ENCODE measurements at regions not wholly inside any gene's neighbourhood (a gene's known extent, or its start where the extent isn't known, plus 50 kb on each side); places are given as distances from the start of the nearest gene placed in this dataset.

DNA sequence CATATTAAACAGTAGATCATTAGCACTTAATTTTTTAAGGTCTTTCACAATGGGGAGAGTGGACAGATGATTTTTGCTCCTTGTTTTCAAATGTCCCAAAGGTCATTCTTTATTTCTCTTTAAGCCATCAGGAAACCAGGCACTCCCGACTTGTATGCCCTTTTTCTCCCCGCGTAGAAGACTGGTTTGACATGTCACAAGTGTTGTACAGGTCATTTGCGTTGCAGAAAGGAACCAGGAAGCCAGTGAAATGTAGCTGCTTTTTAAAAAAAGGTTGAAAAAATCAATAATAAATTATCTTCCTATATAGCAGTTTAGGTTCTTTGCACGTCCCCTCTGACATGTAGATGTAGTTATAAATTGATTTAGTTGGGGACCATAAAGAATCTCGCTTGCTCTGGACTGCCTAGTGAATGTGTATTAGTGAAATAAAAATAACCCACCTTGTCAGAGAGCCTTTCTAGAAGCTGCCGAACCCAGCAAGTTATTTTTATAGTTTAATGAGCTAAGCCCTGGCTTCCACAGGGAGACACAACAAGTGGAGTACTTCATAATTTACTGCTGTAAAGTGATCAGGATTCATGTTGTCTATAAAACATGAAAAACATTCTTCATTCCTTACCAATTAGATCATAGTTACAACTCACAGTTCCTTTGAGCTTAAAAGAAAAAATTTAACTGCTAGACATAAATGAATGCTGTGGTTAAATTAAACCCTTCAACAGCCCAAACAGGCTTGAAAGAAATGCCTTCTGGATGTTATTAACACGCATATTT is 404.6 kb downstream of the CSNK1G3 start:
- H2BK120ac ChIP-seq (replicated peaks; ENCODE audit: low read depth, low read length), result no peak overlapping the region
- no peak overlapping the region for H4K91ac ChIP-seq (replicated peaks; ENCODE audit: insufficient read length, low read length)
- no peaks in the 10 kb centered on the region for H4K20me1 ChIP-seq (replicated peaks in 1 of 2; ENCODE audit: control insufficient read depth in 1 of 2, insufficient read depth in 2 of 2, low read length in 2 of 2)
- H2AK5ac ChIP-seq (ENCODE audit: low read depth, low read length), result no peak overlapping the region
- H3K4me1 ChIP-seq (replicated peaks in 1 of 4; ENCODE audit: control insufficient read depth in 3 of 4, insufficient read depth in 4 of 4, low read length in 3 of 4), result no peaks in the 10 kb centered on the region
- H3K9ac ChIP-seq (replicated peaks in 1 of 4; ENCODE audit: extremely low read depth in 1 of 4, low read depth in 3 of 4, low read length in 3 of 4), result no peak overlapping the region
- TF ChIP-seq RFX5 (IDR thresholded peaks at IDR 0.05; ENCODE audit: borderline replicate concordance, low read depth, low read length) (no peak), CBX8 (IDR thresholded peaks at IDR 0.05; ENCODE audit: borderline replicate concordance, low read depth, low read length) (no peak), JUND (IDR thresholded peaks at IDR 0.05; ENCODE audit: low read length) (no peak), HDAC2 (IDR thresholded peaks at IDR 0.05; ENCODE audit: borderline replicate concordance in 1 of 2, low read depth in 2 of 2, low read length in 2 of 2) (no peak), ZNF274 (IDR thresholded peaks at IDR 0.05; ENCODE audit: borderline replicate concordance, extremely low read depth, low read length) (no peak)
- H3K27me3 ChIP-seq (replicated peaks in 1 of 4; ENCODE audit: control insufficient read depth in 3 of 4, extremely low read depth in 1 of 4, insufficient read depth in 3 of 4, low read length in 3 of 4), result no peaks in the 10 kb centered on the region
- no peak overlapping the region for H3K14ac ChIP-seq (ENCODE audit: insufficient read length)
- H2AFZ ChIP-seq (ENCODE audit: low read length), result no peak overlapping the region
- peaks cover 0 to 3% of the 10 kb centered on the region in 2 experiments; a peak in 1 of 4 replicates for H3K9me3 ChIP-seq (ENCODE audit: insufficient read depth in 2 of 2, low read depth in 1 of 2, low read length in 1 of 2)
- 85% methylated on average over 8 of the region's 8 CpGs; no CpG with 5 or more reads in 1 of the 2 experiments for WGBS, 2 experiments (ENCODE audit: extremely low coverage in 1 of 2, insufficient coverage in 1 of 2, insufficient read length in 1 of 2, insufficient replicate concordance in 2 of 2, low coverage in 1 of 2, low lambda C conversion rate in 2 of 2, missing lambda C conversion rate in 1 of 2)
- H4K5ac ChIP-seq (ENCODE audit: insufficient read length, low read depth, low read length), result no peak overlapping the region
- H3K79me2 ChIP-seq (ENCODE audit: control insufficient read depth in 1 of 2, insufficient read depth in 2 of 2, low read length in 2 of 2), result no peaks in the 10 kb centered on the region
- H3K18ac ChIP-seq (ENCODE audit: extremely low read depth, low read length), result no peak overlapping the region
- no peaks in the 10 kb centered on the region for H3K36me3 ChIP-seq (ENCODE audit: control insufficient read depth in 2 of 4, insufficient read depth in 4 of 4, low read length in 3 of 4)
- no peaks in the 10 kb centered on the region for H3K23me2 ChIP-seq (ENCODE audit: low read depth, low read length)
- no peak overlapping the region for H2BK5ac ChIP-seq (ENCODE audit: low read depth, low read length)
- H2BK20ac ChIP-seq (ENCODE audit: low read length), result no peak overlapping the region
- no peak overlapping the region for H3K4me2 ChIP-seq (ENCODE audit: insufficient read depth in 1 of 2, low read depth in 2 of 2, low read length in 2 of 2)
- H3K56ac ChIP-seq (replicated peaks; ENCODE audit: insufficient read length, low read depth, low read length), result no peak overlapping the region
- H2BK15ac ChIP-seq (ENCODE audit: low read length), result no peak overlapping the region
- no peak overlapping the region for H4K8ac ChIP-seq (ENCODE audit: extremely low read depth, insufficient read depth, low read length)
- POLR2A ChIA-PET (ENCODE audit: partially characterized antibody), result no interaction called here
- no peak overlapping the region for H3K27ac ChIP-seq (ENCODE audit: low read depth, low read length)
- no peak overlapping the region for H3K23ac ChIP-seq (ENCODE audit: insufficient read length)
- H3K4ac ChIP-seq (replicated peaks; ENCODE audit: insufficient read length, low read depth, low read length), result no peak overlapping the region
- no peak overlapping the region for H3K4me3 ChIP-seq (ENCODE audit: extremely low read depth in 1 of 4, insufficient read depth in 2 of 4, low read depth in 3 of 4, low read length in 4 of 4)
- DNase-seq (ENCODE audit: low read depth in 1 of 2, low spot score in 2 of 2), result no peak
- H3K79me1 ChIP-seq (ENCODE audit: low read depth, low read length), result no peaks in the 10 kb centered on the region
- no peak overlapping the region for H2BK12ac ChIP-seq (ENCODE audit: low read depth, low read length)
- no peak for FAIRE-seq
- CTCF ChIA-PET (ENCODE audit: partially characterized antibody), result no interaction called here

Measured in H1 (cell line).